Stimulated activated CD4-positive, alpha-beta T cell treated with anti-CD3 and anti-CD28 coated beads, Interleukin-12 subunit alpha, Interleukin-12 subunit beta, amount 100 ng/mL, for 4 hours (primary cell): ENCODE measurements at regions not wholly inside any gene's neighbourhood (a gene's known extent, or its start where the extent isn't known, plus 50 kb on each side); places are given as distances from the start of the nearest gene placed in this dataset.

ENCODE experiments used
- DNase-seq: peaks from one replicate; pipeline ENCODE4 v3.0.0-alpha.2; 2020

- DNase-seq, result no peak
Observed at GRCh38 chr1:116851846-116852245, 57.9 kb upstream of the PTGFRN start.

GRCh38 chr1:116852367-116852766, 57.3 kb upstream of the PTGFRN start:
- DNase-seq, result no peak

- DNase-seq, result no peak
Observed at GRCh38 chr1:116852910-116853309, 56.8 kb upstream of the PTGFRN start.

GRCh38 chr1:116853680-116854402, 55.9 kb upstream of the PTGFRN start:
- no peak for DNase-seq

- DNase-seq, result no peak
Observed at GRCh38 chr1:116854403-116854690, 55.4 kb upstream of the PTGFRN start.

GRCh38 chr1:116854716-116855115, 55.0 kb upstream of the PTGFRN start:
- DNase-seq, result no peak

- no peak for DNase-seq
Observed at GRCh38 chr1:116855191-116855619, 54.5 kb upstream of the PTGFRN start.

- no peak for DNase-seq
Observed at GRCh38 chr1:116855773-116856201, 53.9 kb upstream of the PTGFRN start.

GRCh38 chr1:116856312-116856711, 53.4 kb upstream of the PTGFRN start:
- no peak for DNase-seq

GRCh38 chr1:116857092-116857491, 52.6 kb upstream of the PTGFRN start:
- DNase-seq, result no peak
